ENCODE measurements at regions not wholly inside any gene's neighbourhood (a gene's known extent, or its start where the extent isn't known, plus 50 kb on each side); places are given as distances from the start of the nearest gene placed in this dataset.

DNA sequence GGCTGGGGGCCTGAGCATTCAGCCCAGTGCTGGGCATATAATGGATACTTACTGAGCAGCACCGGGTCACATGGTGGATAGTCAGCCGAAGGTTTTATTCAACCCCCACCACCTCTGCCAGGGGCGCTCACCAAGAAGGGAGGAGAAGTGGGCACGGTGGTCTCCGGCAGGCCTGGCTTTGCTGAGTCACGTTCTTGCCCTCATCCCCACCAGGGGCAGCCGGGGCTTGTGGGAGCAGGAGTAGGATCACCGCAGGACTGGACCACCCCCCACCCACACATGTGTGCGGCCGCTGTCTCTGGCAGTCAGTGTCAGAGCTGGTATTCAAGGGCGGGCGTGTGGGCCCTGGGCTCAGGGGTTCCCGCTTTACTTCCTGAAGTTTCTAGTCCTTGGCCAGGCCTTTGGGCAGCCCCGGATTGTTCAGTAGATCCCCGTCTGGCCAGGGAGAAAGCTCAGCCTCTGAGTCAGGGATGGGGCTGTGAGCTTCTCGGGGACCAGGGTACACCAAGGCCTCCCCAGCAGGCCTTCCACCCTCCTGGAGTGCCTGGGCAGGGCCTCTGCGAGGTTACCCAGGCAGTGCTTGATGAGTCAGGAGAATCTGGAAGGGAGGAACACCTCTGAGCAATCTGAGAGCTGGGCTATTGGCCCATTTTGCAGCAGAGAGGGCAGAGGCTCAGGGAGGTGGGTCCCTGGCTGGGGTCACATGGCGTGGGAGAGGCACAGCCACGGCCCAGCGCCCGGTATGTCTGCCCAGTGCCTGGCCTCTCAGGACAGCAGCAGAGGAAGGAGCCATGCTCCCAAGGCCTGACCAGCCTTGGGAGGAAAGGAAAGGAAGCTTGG is 60.6 kb downstream of the RTL6 start:
- Histone ChIP-seq H2AFZ (ENCODE audit: low read depth, low read length) (no peak overlapping the region), H3K27ac (ENCODE audit: low read length) (no peak overlapping the region), H3K4me3 (ENCODE audit: low read length) (no peak overlapping the region), H3K9me3 (ENCODE audit: low read length) (no peaks in the 10 kb centered on the region), H3K4me2 (ENCODE audit: low read length) (no peak overlapping the region), H3K79me2 (replicated peaks; ENCODE audit: insufficient read depth, low read length) (no peaks in the 10 kb centered on the region), H4K20me1 (ENCODE audit: insufficient read depth) (no peaks in the 10 kb centered on the region), H3K9ac (ENCODE audit: low read length) (no peak overlapping the region), H3K9me2 (ENCODE audit: insufficient read depth, low read length) (no peaks in the 10 kb centered on the region), H3F3A (ENCODE audit: insufficient read depth, low read length, poor library complexity, severe bottlenecking) (no peaks in the 10 kb centered on the region), H3K36me3 (ENCODE audit: insufficient read depth, low read length) (no peaks in the 10 kb centered on the region), H3K27me3 (ENCODE audit: insufficient read depth, low read depth, low read length) (no peaks in the 10 kb centered on the region)
- TF ChIP-seq EP300 (conservative IDR thresholded peaks at IDR 0.05; ENCODE audit: poor library complexity, severe bottlenecking) (no peak), RAD21 (conservative IDR thresholded peaks at IDR 0.05) (no peak), TAF1 (IDR thresholded peaks at IDR 0.05; ENCODE audit: low read depth) (no peak), SMC3 (conservative IDR thresholded peaks at IDR 0.05; ENCODE audit: poor library complexity) (no peak), EZH2 (IDR thresholded peaks at IDR 0.05; ENCODE audit: borderline replicate concordance, insufficient read depth, low read length, poor library complexity, severe bottlenecking) (no peak), MXI1 (conservative IDR thresholded peaks at IDR 0.05; ENCODE audit: poor library complexity, severe bottlenecking) (no peak), POLR2AphosphoS5 (IDR thresholded peaks at IDR 0.05) (no peak), CTCF (IDR thresholded peaks at IDR 0.05; ENCODE audit: poor library complexity, severe bottlenecking) (no peak)
- TF ChIP-seq, protein P1, sequence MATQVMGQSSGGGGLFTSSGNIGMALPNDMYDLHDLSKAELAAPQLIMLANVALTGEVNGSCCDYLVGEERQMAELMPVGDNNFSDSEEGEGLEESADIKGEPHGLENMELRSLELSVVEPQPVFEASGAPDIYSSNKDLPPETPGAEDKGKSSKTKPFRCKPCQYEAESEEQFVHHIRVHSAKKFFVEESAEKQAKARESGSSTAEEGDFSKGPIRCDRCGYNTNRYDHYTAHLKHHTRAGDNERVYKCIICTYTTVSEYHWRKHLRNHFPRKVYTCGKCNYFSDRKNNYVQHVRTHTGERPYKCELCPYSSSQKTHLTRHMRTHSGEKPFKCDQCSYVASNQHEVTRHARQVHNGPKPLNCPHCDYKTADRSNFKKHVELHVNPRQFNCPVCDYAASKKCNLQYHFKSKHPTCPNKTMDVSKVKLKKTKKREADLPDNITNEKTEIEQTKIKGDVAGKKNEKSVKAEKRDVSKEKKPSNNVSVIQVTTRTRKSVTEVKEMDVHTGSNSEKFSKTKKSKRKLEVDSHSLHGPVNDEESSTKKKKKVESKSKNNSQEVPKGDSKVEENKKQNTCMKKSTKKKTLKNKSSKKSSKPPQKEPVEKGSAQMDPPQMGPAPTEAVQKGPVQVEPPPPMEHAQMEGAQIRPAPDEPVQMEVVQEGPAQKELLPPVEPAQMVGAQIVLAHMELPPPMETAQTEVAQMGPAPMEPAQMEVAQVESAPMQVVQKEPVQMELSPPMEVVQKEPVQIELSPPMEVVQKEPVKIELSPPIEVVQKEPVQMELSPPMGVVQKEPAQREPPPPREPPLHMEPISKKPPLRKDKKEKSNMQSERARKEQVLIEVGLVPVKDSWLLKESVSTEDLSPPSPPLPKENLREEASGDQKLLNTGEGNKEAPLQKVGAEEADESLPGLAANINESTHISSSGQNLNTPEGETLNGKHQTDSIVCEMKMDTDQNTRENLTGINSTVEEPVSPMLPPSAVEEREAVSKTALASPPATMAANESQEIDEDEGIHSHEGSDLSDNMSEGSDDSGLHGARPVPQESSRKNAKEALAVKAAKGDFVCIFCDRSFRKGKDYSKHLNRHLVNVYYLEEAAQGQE (IDR thresholded peaks at IDR 0.05; ENCODE audit: borderline replicate concordance): no peak

- Histone ChIP-seq H4K20me1 (ENCODE audit: insufficient read depth) (no peaks in the 10 kb centered on the region), H3K36me3 (ENCODE audit: insufficient read depth, low read length) (no peaks in the 10 kb centered on the region), H3K9ac (ENCODE audit: low read length) (no peak overlapping the region), H3K79me2 (replicated peaks; ENCODE audit: insufficient read depth, low read length) (no peaks in the 10 kb centered on the region), H3K9me2 (ENCODE audit: insufficient read depth, low read length) (no peaks in the 10 kb centered on the region), H3K27me3 (ENCODE audit: insufficient read depth, low read depth, low read length) (no peaks in the 10 kb centered on the region), H3K27ac (ENCODE audit: low read length) (no peak overlapping the region), H3K4me2 (ENCODE audit: low read length) (no peak overlapping the region), H3K9me3 (ENCODE audit: low read length) (no peaks in the 10 kb centered on the region), H2AFZ (ENCODE audit: low read depth, low read length) (no peak overlapping the region), H3K4me3 (ENCODE audit: low read length) (no peak overlapping the region), H3F3A (ENCODE audit: insufficient read depth, low read length, poor library complexity, severe bottlenecking) (no peaks in the 10 kb centered on the region)
- TF ChIP-seq MXI1 (conservative IDR thresholded peaks at IDR 0.05; ENCODE audit: poor library complexity, severe bottlenecking) (no peak), SMC3 (conservative IDR thresholded peaks at IDR 0.05; ENCODE audit: poor library complexity) (no peak), TAF1 (IDR thresholded peaks at IDR 0.05; ENCODE audit: low read depth) (no peak), EP300 (conservative IDR thresholded peaks at IDR 0.05; ENCODE audit: poor library complexity, severe bottlenecking) (no peak), EZH2 (IDR thresholded peaks at IDR 0.05; ENCODE audit: borderline replicate concordance, insufficient read depth, low read length, poor library complexity, severe bottlenecking) (no peak), POLR2AphosphoS5 (IDR thresholded peaks at IDR 0.05) (no peak), CTCF (IDR thresholded peaks at IDR 0.05; ENCODE audit: poor library complexity, severe bottlenecking) (no peak), RAD21 (conservative IDR thresholded peaks at IDR 0.05) (no peak)
- TF ChIP-seq, protein P1 (IDR thresholded peaks at IDR 0.05; ENCODE audit: borderline replicate concordance): no peak
These were observed 61.3 kb downstream of the RTL6 start for GRCh38 chr22:44436736-44437135.
